Vagina (tissue), 2 donors: ENCODE measurements at regions not wholly inside any gene's neighbourhood (a gene's known extent, or its start where the extent isn't known, plus 50 kb on each side); places are given as distances from the start of the nearest gene placed in this dataset.

Experiments
- CTCF ChIP-seq, 3 experiments: fragments of 450-650 bp in 2 of 3; fragments of 200-600 bp in 1 of 3; sonication (generic) in 1 of 3; IDR thresholded peaks; one replicate each; pipeline ENCODE4 v1.5.1; 2017 to 2019; ENCODE audit warnings: antibody characterized with exemption in 3 of 3, mild to moderate bottlenecking in 2 of 3, moderate library complexity in 2 of 3
- POLR2A ChIP-seq, 2 donors: fragments of 450-650 bp; IDR thresholded peaks; one replicate each; pipeline ENCODE4 v1.6.1; 2017; ENCODE audit warnings: antibody characterized with exemption in 2 of 2, mild to moderate bottlenecking in 2 of 2, moderate library complexity in 2 of 2
- POLR2AphosphoS5 ChIP-seq, 2 donors: sonication (generic); formaldehyde crosslinking; IDR thresholded peaks; one replicate each; pipeline ENCODE4 v1.9.0; 2017; ENCODE audit warnings: antibody characterized with exemption in 2 of 2, mild to moderate bottlenecking in 2 of 2, low read depth in 1 of 2; ENCODE audit not compliant: insufficient read depth in 1 of 2

DNA sequence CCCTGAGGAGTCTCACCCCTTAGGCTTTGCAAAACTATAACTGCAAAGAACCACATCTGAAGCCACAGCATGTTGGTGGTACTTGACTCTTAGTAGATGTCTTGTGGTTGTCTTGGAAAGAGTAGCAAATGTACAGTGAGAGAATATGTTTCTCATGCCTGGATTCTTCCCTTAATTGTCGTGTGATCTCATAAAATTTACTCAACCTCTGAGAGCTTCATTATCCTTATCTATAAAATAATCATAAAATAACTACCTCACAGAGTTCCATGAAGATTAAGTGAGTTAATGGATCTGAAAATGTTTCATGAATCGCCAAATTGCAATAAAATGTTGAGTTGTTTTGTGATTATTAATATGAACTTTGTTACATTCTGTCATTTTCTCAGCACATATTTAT lies 491.5 kb downstream of the METTL15 start:
- no peak for TF ChIP-seq CTCF (IDR thresholded peaks at IDR 0.05)
- no peak for TF ChIP-seq POLR2A (IDR thresholded peaks at IDR 0.05)
- no peak for TF ChIP-seq POLR2AphosphoS5 (IDR thresholded peaks at IDR 0.05; ENCODE audit: insufficient read depth in 1 of 2, low read depth in 1 of 2)
